Bronchial epithelial cell (primary cell): ENCODE measurements at regions not wholly inside any gene's neighbourhood (a gene's known extent, or its start where the extent isn't known, plus 50 kb on each side); places are given as distances from the start of the nearest gene placed in this dataset.

Experiments used
- DNase-seq: peaks from one replicate; pipeline ENCODE4 v3.0.0-alpha.2; 2010; ENCODE audit warnings: low read depth
- FAIRE-seq: peaks from 2 replicates; lab custom pipeline; 2011; peaks lifted over from hg19 to GRCh38; lab: Jason Lieb, UNC
- H3K27me3 ChIP-seq: 2 replicates; pipeline ENCODE4 v1.5.1; 2011; ENCODE audit warnings: low read length; ENCODE audit not compliant: control insufficient read depth, insufficient read depth
- H3K36me3 ChIP-seq: 2 replicates; pipeline ENCODE4 v1.5.1; 2011; ENCODE audit warnings: low read length; ENCODE audit not compliant: control insufficient read depth, insufficient read depth
- H3K4me3 ChIP-seq: 2 replicates; pipeline ENCODE4 v1.5.1; 2011; ENCODE audit warnings: mild to moderate bottlenecking, low read depth, low read length, control low read depth
- CTCF ChIP-seq: IDR thresholded peaks from 2 replicates; pipeline ENCODE4 v1.5.1; 2011; ENCODE audit warnings: mild to moderate bottlenecking, moderate library complexity, low read length, control low read depth, inconsistent platforms; ENCODE audit not compliant: insufficient read depth, severe bottlenecking

GRCh38 chr9:13814647-13815400 lies 499.1 kb downstream of the NFIB start:
- H3K4me3 ChIP-seq = no peak overlapping the region
- H3K27me3 ChIP-seq = no peaks in the 10 kb centered on the region
- no peak for TF ChIP-seq CTCF
- FAIRE-seq (no peak), DNase-seq (no peak)
- no peaks in the 10 kb centered on the region for H3K36me3 ChIP-seq

DNA sequence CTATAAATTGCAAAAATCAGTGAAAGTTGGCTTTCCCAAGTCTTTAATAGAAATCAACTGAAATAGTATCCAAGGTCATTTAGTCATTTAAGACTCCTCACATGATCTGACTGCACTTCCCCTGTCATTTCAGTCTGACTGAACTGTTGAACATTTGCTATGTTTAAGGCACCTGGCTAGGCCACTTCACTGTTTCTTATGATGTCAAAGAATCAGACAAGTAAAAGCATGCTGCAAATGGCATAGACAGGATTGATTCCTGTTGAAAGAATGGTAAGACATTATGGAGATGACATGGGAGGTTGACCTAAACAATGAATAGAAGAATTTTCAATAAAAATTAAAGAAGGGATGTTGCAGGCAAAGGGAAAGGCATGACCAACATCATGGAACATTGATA lies 502.1 kb downstream of the NFIB start:
- Histone ChIP-seq H3K27me3 (no peaks in the 10 kb centered on the region), H3K4me3 (no peak overlapping the region), H3K36me3 (no peaks in the 10 kb centered on the region)
- DNase-seq = peak; percentile 62
- no peak for FAIRE-seq
- no peak for TF ChIP-seq CTCF

DNA sequence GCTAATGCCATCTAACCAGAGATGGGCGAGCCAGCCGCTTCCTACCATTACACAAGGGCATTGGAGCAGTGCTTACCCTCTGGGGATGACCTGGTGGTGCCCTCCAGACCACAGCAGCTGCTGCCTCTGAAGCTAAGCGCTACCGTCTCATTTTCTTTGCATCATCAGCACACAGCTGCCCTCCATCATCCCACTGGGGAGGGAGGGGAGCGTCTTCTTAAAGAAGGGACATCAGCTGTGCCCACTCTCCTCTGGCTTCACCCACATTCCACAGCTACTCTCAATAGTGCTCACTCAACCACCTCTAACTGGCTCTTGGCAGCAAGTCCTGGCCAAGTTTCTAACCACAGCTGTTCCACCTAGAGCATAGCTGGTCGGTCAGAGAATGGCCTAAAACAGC lies 503.4 kb downstream of the NFIB start:
- Histone ChIP-seq H3K27me3 (no peaks in the 10 kb centered on the region), H3K36me3 (no peaks in the 10 kb centered on the region), H3K4me3 (no peak overlapping the region)
- FAIRE-seq = no peak
- TF ChIP-seq CTCF = no peak
- DNase-seq = no peak

- TF ChIP-seq CTCF = no peak
- Histone ChIP-seq H3K36me3 (no peaks in the 10 kb centered on the region), H3K27me3 (no peaks in the 10 kb centered on the region), H3K4me3 (no peak overlapping the region)
- FAIRE-seq (no peak), DNase-seq (no peak)
Measured at GRCh38 chr9:13809401-13809800, 504.5 kb downstream of the NFIB start.

- no peak for TF ChIP-seq CTCF
- Histone ChIP-seq H3K4me3 (no peak overlapping the region), H3K36me3 (no peaks in the 10 kb centered on the region), H3K27me3 (no peaks in the 10 kb centered on the region)
- DNase-seq = no peak
- FAIRE-seq = no peak
Measured at GRCh38 chr9:13807118-13807517, 506.8 kb downstream of the NFIB start.

GRCh38 chr9:13806714-13807113 lies 507.2 kb downstream of the NFIB start:
- DNase-seq (peak; percentile 77), FAIRE-seq (no peak)
- no peak for TF ChIP-seq CTCF
- H3K4me3 ChIP-seq = no peak overlapping the region
- no peaks in the 10 kb centered on the region for H3K36me3 ChIP-seq
- no peaks in the 10 kb centered on the region for H3K27me3 ChIP-seq
